OCI-M2 (cell line): ENCODE measurements at regions not wholly inside any gene's neighbourhood (a gene's known extent, or its start where the extent isn't known, plus 50 kb on each side); places are given as distances from the start of the nearest gene placed in this dataset.
"Not testable (repeated sequence)": the region's sequence is repeated elsewhere in the genome, so short reads cannot be mapped to it uniquely, and the experiment has no call there.

Source experiments
- DNase-seq: peaks from one replicate; lab custom pipeline; 2025; ENCODE audit not compliant: unreplicated experiment; lab: John Stamatoyannopoulos, UW

DNA sequence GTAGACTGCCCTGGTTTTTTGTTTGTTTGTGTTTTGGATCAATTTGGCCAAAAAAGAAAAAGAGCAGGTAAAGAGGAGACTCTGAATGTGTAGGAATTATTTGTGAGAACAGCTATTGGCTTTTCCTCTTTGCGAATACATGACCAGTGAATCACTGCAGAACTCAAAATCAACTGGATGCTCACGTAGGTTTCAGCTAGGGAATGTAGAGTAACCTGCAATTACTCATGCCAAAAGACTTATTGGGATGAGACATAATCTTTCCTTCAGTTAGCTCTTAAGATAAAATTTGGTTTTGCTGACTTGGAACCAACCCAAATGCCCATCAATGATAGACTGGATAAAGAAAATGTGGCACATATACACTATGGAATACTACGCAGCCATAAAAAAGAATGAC, 348.0 kb downstream of the NPR3 start:
- no peak for DNase-seq

DNA sequence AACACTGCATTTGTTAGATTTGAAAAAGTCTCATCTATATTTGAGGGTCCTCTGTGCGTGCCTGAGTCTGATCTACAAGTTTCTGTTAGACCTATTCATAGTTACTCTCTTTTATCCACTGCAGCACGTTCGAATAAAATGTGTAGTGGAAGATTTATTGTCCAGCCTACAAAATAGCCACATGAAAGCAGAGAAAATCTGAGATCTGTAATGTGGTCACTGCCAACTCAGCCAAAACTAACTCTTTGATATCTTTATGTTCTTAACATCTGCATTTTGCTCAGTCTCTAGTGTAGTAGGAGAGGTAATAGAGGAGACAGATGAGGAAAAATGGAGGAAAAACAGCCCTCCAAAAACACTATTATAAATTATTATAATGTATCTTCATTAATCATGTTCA, 354.0 kb downstream of the NPR3 start:
- DNase-seq, result no peak

DNA sequence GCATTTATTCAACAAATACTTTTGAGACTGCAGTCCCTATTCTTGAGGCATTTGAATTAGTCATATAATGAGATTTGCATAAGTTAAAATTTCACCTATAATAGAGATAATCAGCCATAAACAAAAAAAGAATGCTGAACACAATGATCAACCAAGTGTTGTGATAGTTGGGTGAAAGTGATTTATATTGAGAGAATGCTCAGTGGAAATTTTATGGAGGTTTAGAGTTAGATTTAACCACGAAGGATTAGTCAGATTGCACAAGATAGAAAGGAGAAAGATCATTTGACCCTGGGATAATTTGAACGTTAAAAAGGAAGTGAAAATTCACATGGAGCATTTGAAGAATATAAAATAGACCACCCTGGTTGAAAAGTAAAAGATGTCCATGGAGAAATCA, 356.2 kb downstream of the NPR3 start:
- no peak for DNase-seq

DNA sequence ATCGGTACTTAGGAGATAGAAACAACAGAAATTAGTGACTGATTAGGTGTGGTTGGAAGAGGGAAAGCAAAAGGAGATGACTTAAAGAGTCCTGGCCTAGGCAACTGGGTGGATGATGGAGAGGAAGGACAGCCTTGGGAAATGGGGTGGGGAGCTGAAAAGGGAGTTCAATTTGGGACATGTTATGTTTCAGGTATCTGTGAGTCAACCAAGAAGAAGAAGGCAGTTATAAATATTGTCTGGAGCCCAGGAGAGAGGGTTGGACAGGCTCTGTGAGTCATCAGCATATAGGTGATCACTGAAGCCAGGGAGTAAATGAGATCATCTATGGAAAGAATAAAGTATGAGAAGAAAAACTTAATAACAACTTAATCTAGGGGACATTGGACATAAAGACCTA, 357.7 kb downstream of the NPR3 start:
- no peak for DNase-seq

DNA sequence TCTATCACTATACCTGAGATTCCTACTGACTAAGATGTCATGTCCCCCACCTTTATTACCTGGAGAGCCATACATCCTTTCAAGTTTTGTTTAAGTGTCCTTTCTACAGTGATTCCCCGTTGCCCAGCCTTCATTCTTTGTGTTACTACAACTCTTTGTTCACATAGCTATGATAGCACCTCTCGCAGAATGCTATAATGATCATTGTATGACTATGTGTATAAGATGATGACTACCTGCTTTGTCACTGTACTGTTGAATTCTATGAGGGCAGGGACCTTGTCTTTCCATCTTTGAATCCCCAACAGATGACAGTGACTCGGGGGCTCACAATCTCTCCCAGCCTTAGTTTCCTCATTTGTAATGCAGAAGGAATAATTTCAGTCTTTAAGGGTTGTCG, 361.2 kb downstream of the NPR3 start:
- no peak for DNase-seq

DNA sequence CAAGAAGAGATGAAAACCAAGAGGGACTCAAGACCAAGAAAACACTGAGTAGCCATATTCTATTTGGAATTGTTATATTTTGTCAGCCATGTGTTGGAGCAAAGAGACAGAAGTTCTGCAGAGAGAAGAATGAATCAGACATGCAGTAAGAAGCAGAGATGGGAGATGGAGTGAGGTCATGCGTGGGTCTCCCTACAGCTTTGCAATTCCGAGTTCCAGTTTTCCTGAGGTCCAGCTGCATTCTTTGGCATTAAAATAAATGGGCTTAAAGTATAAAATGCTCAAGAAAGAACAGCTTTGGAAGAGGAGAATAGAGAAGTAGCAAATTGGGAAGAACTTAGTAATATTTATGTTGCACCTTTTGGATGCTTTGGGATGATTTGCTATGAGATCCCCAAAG, 361.6 kb downstream of the NPR3 start:
- no peak for DNase-seq

DNA sequence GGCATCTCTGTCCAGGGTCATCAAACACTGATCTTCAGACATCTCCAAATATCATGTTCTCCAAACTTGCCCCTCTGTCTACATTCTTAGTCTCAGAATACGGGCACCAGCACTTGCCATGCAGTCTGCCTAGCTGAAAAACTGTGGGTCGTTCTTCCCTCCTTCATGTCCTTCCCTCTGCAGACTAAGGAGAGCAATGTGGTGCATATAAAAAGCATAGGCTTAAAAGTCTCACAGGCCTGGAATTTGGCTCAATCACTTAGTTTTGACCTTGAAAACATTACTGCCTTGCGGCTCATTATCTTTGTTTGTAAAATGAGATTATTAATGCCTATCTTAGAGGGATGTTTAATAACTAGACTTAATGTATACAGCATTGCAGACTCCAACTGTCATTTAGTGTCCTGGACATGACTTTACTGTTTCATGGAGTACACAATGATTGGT, 362.8 kb downstream of the NPR3 start:
- no peak for DNase-seq

DNA sequence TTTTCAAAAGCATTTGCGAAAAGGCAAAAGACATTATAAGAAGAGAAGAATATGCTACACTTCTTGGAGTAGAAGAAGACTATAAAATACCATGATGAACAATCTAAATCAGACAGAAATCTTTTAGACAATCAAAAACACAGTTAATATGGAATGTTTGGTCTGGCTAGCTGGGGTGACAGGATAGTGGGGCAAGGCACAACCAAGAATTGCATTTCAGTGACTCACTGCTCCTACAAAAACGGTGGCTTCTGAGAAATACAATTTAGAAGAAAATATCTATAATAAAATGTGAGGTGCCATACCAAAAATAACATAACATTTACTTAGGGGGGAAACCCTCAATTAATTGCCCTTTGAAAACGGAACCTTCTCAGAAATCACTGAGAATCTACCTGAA, 363.4 kb downstream of the NPR3 start:
- no peak for DNase-seq

DNA sequence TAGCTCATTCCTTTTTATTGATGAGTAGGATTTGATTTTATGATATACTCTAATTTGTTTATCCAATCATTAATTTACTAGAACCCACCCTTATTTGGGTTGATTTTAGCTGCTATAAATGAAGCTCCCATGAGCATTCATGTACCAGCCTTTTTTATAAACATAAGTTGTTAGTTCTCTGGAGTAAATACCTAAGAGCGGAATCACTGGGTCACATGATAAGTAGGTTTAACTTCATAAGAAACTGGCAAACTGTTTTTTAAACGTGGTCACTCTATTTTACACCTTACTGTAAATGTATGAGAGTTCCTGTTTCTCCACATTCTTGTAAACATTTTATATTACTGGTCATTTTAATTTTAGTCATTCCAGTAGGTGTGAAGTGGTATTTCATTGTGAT, 364.6 kb downstream of the NPR3 start:
- no peak for DNase-seq

DNA sequence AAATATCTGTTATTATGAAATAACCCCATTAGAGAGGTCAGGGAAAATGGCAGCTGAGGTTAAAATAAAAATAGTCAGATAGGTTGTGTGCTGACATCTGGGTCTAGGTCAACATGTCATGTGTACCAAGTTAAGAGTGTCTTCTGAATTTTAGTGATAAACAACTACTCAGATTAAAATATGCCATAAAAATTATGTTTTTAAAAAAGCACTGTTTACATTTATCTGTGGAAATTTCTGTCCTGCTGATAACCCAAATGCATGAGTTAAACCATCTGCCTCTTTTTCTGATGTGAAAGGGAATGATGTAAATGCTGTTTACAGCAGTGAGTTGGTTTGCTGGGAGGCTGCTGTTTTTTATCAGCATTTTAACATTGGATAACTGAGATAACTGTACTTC, 361.2 kb upstream of the TARS1 start:
- DNase-seq, result no peak

DNA sequence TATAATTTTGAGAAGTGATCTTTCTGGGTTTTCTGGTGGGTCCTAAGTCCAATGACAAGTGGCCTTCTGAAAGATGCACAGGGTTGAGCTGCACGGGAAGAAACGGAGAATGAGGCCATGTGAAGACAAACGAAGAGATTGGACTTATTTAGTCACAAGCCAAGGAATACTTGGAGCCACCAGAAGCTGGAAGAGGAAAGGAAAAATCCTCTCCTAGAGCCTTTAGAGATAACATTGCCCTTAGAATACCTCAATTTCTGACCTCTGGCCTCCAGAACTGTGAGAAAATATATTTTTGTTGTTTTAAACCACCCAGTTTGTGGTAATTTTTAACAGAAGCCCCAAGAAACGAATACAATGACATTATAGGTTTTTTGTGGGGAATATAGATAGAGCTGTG, 360.5 kb upstream of the TARS1 start:
- DNase-seq, result no peak

DNA sequence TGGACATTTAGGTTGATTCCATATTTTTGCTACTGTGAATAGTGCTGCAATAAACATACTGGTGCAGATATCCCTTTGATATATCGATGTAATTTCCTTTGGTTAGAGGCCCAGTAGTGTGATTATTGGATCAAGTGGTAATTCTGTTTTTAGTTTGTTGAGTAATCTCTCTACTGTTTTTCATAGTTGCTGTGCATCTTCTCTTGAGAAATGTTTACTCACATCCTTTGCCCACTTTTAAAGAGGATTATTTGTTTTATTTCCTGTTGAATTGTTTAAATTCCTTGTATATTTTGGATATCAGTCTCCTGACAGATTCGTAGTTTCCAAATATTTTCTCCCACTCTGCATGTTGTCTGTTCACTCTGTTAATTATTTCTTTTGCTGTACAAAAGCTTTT, 352.6 kb upstream of the TARS1 start:
- no peak for DNase-seq

DNA sequence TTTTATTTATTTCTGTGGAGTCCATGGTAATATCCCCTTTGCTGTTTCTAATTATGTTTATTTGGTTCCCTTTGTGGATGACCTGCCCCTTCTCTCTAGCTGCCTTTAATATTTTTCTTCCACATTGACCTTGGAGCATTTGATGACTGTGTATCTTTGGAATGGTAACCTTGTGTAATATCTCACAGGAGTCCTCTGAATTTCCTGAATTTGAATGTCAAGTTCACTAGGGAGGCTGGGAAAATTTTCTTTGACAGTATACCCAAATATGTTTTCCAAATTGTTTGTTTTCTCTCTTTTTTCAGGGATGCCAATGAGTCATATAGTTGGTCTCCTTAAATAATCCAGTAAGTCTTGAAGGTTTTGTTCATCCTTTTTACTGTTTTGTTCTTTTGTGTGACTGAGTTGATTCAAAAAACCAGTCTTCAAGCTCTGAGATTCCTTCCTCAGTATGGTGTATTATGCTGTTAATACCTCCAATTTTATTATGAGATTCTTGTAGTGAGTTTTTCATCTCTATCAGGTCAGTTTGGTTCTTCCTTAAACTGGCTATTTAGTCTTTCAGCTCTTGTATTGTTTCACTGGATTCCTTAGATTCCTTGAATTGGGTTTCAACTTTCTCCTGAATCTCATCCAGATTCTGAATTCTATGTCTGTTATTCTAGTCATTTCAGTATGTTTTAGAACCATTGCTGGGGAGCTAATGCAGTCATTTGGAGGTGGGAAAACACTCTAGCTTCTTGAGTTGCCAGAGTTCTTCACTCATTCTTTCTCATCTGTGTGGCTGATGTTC, 349.0 kb upstream of the TARS1 start:
- no peak for DNase-seq

DNA sequence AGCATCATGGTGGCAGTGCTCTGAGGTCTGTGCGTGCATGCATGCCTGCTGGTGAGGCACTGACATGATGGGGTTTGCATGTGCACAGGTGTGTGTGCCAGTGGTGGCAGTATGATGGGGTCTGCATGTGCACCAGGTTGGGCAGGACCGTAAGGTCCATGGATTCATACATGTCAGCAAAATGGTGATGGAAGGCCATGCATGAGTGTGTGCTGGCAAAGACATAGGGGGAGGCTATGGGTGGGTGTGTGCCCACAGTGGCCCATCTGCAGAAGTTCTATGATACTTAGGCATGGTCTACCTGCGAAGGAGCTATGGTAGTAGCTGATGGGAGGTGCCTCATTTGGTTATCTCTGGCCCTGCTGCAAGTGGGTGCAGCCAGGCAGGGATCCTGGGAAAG, 348.0 kb upstream of the TARS1 start:
- no peak for DNase-seq

DNA sequence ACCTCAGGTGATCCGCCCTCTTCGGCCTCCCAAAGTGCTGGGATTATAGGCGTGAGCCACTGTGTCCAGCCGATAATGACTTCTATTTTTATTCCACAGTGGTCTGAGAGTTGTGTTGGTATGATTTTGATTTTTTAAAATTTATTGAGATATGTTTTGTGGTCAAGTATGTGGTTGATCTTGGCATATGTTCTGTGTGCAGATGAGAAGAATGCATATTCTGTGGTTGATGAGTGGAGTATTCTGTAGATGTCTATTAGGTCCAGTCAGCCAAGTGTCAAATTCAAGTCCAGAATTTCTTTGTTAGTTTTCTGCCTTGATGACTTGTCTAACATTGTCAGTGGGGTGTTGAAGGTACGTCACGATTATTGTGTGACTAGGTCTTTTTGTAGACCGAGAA, 338.2 kb upstream of the TARS1 start:
- DNase-seq, result no peak

DNA sequence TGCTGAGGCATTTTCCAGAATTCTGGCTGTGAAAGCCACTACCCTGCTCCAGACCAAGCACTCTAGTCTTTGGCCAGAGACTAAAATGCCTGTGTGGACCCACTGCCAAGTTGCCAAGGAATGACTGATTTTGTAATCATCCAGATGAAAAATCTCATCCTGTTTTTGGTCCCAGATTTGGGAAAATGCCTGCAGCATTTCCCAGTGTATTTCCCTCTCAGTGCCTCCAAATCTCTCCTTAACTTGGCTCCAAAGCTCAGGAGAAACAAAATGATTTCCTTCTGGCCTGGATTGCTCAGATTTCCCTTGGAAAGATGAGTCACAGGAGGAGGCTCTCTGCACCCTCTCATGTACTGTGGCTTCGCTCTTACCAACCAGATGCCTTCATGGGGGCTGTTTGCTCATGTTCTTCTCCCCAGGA, 335.2 kb upstream of the TARS1 start:
- DNase-seq, result no peak

DNA sequence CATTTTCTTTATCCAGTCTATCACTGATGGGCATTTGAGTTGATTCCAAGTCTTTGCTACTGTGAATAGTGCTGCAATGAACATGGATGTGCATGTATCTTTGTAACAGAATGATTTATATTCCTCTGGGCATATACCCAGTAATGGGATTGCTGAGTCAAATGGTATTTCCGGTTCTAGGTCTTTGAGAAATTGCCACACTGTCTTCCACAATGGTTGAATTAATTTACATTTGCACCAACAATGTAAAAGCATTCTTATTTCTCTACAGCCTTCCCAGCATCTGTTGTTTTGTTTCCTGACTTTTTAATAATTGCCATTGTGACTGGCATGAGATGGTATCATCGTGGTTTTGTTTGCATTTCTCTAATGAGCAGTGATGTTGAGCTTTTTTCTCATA, 330.3 kb upstream of the TARS1 start:
- DNase-seq, result not testable (repeated sequence)

DNA sequence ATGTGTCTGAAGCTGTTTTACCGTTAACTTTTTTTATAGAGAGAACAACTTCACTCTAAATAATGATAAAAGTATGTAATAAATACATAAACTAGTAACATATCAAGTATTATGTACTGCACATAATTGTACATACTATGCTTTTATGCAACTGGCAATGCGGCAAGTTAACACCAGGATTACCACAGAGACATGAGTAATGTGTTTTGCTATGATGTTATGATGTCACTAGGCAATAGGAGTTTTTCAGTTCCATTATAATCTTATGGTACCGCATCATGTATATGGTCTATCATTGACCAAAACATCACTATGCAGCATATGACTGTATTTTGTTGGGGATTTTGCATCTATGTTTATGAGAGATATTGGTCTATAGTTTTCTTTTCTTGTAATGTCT, 326.4 kb upstream of the TARS1 start:
- no peak for DNase-seq

DNA sequence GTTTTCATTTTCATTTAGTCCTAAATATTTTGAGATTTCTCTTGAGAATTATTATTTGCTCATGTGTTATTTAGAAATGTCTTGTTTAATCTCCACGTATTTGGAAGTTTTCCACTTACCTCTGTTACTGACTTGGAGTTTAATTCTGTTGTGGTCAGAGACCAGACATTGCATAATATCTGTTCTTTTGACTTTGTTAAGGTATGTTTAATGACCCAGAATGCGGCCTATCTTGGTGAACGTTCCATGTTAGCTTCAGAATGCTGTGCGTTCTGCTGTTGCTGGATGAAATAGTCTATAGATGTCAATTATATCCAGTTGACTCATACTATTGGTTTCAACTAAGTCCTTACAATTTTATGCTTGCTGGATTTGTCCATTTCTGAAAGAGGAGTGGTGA, 325.3 kb upstream of the TARS1 start:
- no peak for DNase-seq

DNA sequence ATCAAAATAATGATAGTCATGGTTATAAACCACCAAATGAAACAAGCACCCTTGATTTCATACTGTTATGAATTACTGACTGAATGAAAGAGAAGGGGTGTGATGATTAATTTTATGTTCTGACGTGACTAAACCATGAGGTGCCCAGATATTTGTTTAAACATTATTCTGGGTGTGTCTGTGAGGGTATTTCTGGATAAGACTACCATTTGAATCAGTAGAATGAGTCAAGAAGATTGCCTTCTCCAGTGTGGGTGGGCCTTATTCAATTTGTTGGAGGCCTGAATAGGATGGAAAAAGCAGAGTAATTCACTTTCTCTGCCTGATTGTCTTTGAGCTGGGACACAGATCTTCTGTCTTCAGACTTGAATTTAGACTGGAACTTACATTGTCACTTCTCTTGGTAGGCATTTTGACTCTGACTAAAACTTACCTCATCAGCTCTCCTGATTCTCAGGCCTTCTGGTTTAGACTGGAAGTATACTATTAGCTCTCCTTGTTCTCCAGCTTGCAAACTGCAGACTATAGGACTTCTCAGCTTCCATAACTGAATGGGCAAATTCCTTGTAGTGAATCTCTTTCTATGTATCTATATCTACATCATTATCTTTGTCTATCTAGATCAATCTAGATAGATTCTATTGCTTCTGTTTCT, 321.9 kb upstream of the TARS1 start:
- no peak for DNase-seq

DNA sequence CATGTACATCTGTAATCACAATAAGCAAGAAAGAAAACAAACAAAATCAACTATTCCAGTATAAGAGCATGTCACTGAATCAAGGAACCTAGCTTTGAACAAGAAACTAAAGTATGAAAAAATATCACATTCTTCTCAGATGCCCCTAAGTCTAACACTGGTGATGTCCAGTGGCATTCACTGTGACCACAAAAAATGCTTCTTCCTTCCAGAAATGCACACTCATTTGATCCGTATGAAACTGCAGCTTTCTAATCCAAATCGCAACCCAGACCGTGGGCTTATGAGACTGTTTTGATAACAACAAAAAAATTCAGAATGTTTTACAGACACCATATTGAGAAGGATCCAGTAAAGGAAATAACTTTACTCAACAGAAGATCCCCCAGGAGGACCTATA, 320.1 kb upstream of the TARS1 start:
- no peak for DNase-seq

DNA sequence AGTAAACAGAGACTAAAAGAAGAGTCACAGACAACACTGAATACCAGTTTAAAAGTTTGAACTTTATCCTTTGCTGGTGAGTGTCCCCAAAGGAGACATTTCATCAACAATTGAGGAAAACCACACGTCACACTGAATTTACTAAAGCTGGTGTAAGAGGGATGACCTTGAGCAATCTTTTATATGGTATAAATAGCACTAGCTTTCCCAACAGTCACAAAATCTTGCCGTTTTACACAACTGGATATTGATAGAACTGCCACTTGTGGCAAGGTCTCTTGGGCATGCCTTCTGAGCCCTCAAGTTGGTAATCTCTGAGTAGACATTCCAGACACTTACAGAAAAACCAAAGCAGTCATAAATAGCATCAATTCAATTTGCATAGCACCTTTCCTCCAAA, 311.5 kb upstream of the TARS1 start:
- no peak for DNase-seq

DNA sequence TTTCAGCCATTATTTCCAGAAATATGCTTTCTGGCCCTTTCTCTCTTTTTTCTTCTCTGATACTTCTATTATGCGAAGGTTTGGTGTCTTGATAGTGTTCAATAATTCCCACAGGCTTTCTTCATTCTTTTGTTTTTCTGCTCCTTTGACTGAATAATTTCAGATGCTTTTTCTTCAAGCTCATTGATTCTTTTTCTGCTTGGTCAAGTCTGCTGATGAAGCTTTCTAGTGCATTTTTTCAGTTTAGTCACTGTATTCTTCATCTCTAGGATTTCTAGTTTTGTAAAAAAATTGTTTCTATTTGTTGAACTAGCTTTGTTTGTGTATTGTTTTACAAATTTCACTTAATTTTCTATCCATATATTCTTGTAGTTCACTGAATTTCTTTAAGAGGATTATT, 304.0 kb upstream of the TARS1 start:
- no peak for DNase-seq
